Esophagus squamous epithelium (tissue), 4 donors: ENCODE measurements at regions not wholly inside any gene's neighbourhood (a gene's known extent, or its start where the extent isn't known, plus 50 kb on each side); places are given as distances from the start of the nearest gene placed in this dataset.

ENCODE experiments used
- POLR2A ChIP-seq, 4 donors: fragments of 450-650 bp; IDR thresholded peaks; one replicate each; pipeline ENCODE4 v1.6.1; 2017; ENCODE audit warnings: antibody characterized with exemption in 4 of 4, mild to moderate bottlenecking in 4 of 4, moderate library complexity in 3 of 4
- TF ChIP-seq, protein P1 (sequence below), 6 experiments: fragments of 450-650 bp in 4 of 6; fragments of 200-600 bp in 2 of 6; sonication (generic) in 2 of 6; IDR thresholded peaks; one replicate each; pipeline ENCODE4 v1.5.1; 2016 to 2019; ENCODE audit warnings: antibody characterized with exemption in 6 of 6, mild to moderate bottlenecking in 4 of 6, moderate library complexity in 4 of 6

DNA sequence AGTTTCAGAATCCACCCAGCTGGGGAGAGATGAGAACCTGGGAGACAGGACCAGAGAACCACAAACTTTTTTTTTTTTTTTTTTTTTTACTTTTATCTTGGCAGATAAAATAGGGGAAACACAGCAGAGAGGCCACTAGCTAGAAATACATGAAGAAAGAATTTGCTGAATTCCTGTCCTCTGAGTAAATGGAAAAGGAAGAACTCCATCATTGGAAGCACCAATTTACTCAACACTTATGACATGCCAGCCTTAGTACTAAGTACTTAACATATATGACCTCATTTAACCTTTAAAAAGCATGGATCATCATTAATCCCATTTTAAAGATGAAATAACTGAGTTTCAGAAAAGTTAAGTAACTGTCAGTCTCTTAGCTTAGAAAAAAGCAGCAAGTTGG lies 343.0 kb upstream of the NPSR1 start:
- TF ChIP-seq POLR2A (IDR thresholded peaks at IDR 0.05), result no peak
- TF ChIP-seq, protein P1, sequence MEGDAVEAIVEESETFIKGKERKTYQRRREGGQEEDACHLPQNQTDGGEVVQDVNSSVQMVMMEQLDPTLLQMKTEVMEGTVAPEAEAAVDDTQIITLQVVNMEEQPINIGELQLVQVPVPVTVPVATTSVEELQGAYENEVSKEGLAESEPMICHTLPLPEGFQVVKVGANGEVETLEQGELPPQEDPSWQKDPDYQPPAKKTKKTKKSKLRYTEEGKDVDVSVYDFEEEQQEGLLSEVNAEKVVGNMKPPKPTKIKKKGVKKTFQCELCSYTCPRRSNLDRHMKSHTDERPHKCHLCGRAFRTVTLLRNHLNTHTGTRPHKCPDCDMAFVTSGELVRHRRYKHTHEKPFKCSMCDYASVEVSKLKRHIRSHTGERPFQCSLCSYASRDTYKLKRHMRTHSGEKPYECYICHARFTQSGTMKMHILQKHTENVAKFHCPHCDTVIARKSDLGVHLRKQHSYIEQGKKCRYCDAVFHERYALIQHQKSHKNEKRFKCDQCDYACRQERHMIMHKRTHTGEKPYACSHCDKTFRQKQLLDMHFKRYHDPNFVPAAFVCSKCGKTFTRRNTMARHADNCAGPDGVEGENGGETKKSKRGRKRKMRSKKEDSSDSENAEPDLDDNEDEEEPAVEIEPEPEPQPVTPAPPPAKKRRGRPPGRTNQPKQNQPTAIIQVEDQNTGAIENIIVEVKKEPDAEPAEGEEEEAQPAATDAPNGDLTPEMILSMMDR (IDR thresholded peaks at IDR 0.05), result no peak
